HG03159 (cell line): ENCODE measurements at regions not wholly inside any gene's neighbourhood (a gene's known extent, or its start where the extent isn't known, plus 50 kb on each side); places are given as distances from the start of the nearest gene placed in this dataset.

Experiments used
- ATAC-seq: cut with Tn5 transposase; IDR thresholded peaks from one replicate; pipeline ENCODE4 v1.9.1; 2021; ENCODE audit warnings: mild to moderate bottlenecking, moderate library complexity; ENCODE audit not compliant: unreplicated experiment

GRCh38 chr2:217157581-217157980 lies 297.7 kb upstream of the TNP1 start:
- ATAC-seq, result no peak

- no peak for ATAC-seq
Measured at GRCh38 chr2:217156801-217157200, 296.9 kb upstream of the TNP1 start.

GRCh38 chr2:217154923-217155322 lies 295.1 kb upstream of the TNP1 start:
- ATAC-seq, result no peak

- no peak for ATAC-seq
Measured at GRCh38 chr2:217153510-217153909, 293.6 kb upstream of the TNP1 start.

- no peak for ATAC-seq
Measured at GRCh38 chr2:217152831-217153230, 293.0 kb upstream of the TNP1 start.

- no peak for ATAC-seq
Measured at GRCh38 chr2:217151509-217152206, 291.8 kb upstream of the TNP1 start.

GRCh38 chr2:217150236-217150635 lies 290.4 kb upstream of the TNP1 start:
- ATAC-seq, result no peak

GRCh38 chr2:217149087-217149660 lies 289.3 kb upstream of the TNP1 start:
- ATAC-seq, result no peak

- no peak for ATAC-seq
Measured at GRCh38 chr2:217147818-217148217, 288.0 kb upstream of the TNP1 start.

GRCh38 chr2:217146956-217147355 lies 287.1 kb upstream of the TNP1 start:
- ATAC-seq, result no peak

- ATAC-seq, result no peak
Measured at GRCh38 chr2:217142649-217143266, 282.9 kb upstream of the TNP1 start.

GRCh38 chr2:217138284-217138683 lies 278.4 kb upstream of the TNP1 start:
- no peak for ATAC-seq

- ATAC-seq, result no peak
Measured at GRCh38 chr2:217127744-217128143, 267.9 kb upstream of the TNP1 start.

- no peak for ATAC-seq
Measured at GRCh38 chr2:217125014-217125413, 265.1 kb upstream of the TNP1 start.

GRCh38 chr2:217124050-217124449 lies 264.2 kb upstream of the TNP1 start:
- no peak for ATAC-seq

GRCh38 chr2:217121565-217121964 lies 261.7 kb upstream of the TNP1 start:
- no peak for ATAC-seq

GRCh38 chr2:217120429-217120828 lies 260.6 kb upstream of the TNP1 start:
- no peak for ATAC-seq

- no peak for ATAC-seq
Measured at GRCh38 chr2:217118559-217119284, 258.9 kb upstream of the TNP1 start.

GRCh38 chr2:217117523-217117922 lies 257.7 kb upstream of the TNP1 start:
- no peak for ATAC-seq

GRCh38 chr2:217116610-217117009 lies 256.7 kb upstream of the TNP1 start:
- no peak for ATAC-seq

GRCh38 chr2:217114117-217114516 lies 254.3 kb upstream of the TNP1 start:
- no peak for ATAC-seq

GRCh38 chr2:217113491-217113890 lies 253.6 kb upstream of the TNP1 start:
- no peak for ATAC-seq
